CD4-positive, alpha-beta T cell treated with Interleukin-15 for 4 hours (primary cell): ENCODE measurements at regions not wholly inside any gene's neighbourhood (a gene's known extent, or its start where the extent isn't known, plus 50 kb on each side); places are given as distances from the start of the nearest gene placed in this dataset.
"Not testable (repeated sequence)": the region's sequence is repeated elsewhere in the genome, so short reads cannot be mapped to it uniquely, and the experiment has no call there.

ENCODE experiments used
- DNase-seq: peaks from one replicate; pipeline ENCODE4 v3.0.0-alpha.2; 2020; ENCODE audit warnings: low spot score

GRCh38 chr6:18527836-18528743, 140.9 kb downstream of the RNF144B start:
- no peak for DNase-seq

GRCh38 chr6:18530201-18530600, 143.1 kb downstream of the RNF144B start:
- no peak for DNase-seq

- DNase-seq: no peak
Observed at GRCh38 chr6:18532139-18532538, 145.0 kb downstream of the RNF144B start.

GRCh38 chr6:18533793-18534192, 146.6 kb downstream of the RNF144B start:
- no peak for DNase-seq

- DNase-seq: no peak
Observed at GRCh38 chr6:18536591-18537055, 149.5 kb downstream of the RNF144B start.

- no peak for DNase-seq
Observed at GRCh38 chr6:18538315-18538714, 151.2 kb downstream of the RNF144B start.

GRCh38 chr6:18543051-18543450, 155.9 kb downstream of the RNF144B start:
- no peak for DNase-seq

GRCh38 chr6:18545142-18545541, 158.0 kb downstream of the RNF144B start:
- not testable (repeated sequence) for DNase-seq

GRCh38 chr6:18545726-18546125, 158.6 kb downstream of the RNF144B start:
- DNase-seq: no peak

GRCh38 chr6:18550119-18550518, 163.0 kb downstream of the RNF144B start:
- DNase-seq: no peak

- no peak for DNase-seq
Observed at GRCh38 chr6:18551228-18551627, 164.1 kb downstream of the RNF144B start.

GRCh38 chr6:18555750-18556149, 168.6 kb downstream of the RNF144B start:
- no peak for DNase-seq

GRCh38 chr6:18561037-18561750, 174.0 kb downstream of the RNF144B start:
- no peak for DNase-seq

- no peak for DNase-seq
Observed at GRCh38 chr6:18562726-18563125, 175.6 kb downstream of the RNF144B start.

GRCh38 chr6:18564775-18565174, 177.6 kb downstream of the RNF144B start:
- no peak for DNase-seq

- no peak for DNase-seq
Observed at GRCh38 chr6:18565231-18565630, 178.1 kb downstream of the RNF144B start.

- DNase-seq: no peak
Observed at GRCh38 chr6:18567380-18567779, 180.2 kb downstream of the RNF144B start.

- DNase-seq: no peak
Observed at GRCh38 chr6:18577491-18577890, 190.3 kb downstream of the RNF144B start.

GRCh38 chr6:18579166-18579565, 192.0 kb downstream of the RNF144B start:
- no peak for DNase-seq

GRCh38 chr6:18579869-18580268, 192.7 kb downstream of the RNF144B start:
- no peak for DNase-seq

- DNase-seq: no peak
Observed at GRCh38 chr6:18584372-18584771, 197.2 kb downstream of the RNF144B start.

GRCh38 chr6:18585032-18585573, 198.0 kb downstream of the RNF144B start:
- DNase-seq: no peak

- DNase-seq: no peak
Observed at GRCh38 chr6:18586133-18586532, 199.0 kb downstream of the RNF144B start.
